H54 (cell line): ENCODE measurements at regions not wholly inside any gene's neighbourhood (a gene's known extent, or its start where the extent isn't known, plus 50 kb on each side); places are given as distances from the start of the nearest gene placed in this dataset.

Source experiments
- DNase-seq: peaks from one replicate; pipeline ENCODE4 v3.0.0; 2011; ENCODE audit warnings: low spot score, mixed read lengths; ENCODE audit not compliant: insufficient read length
- FAIRE-seq: peaks from 3 replicates; lab custom pipeline; 2011; peaks lifted over from hg19 to GRCh38; lab: Jason Lieb, UNC
- POLR2A ChIP-seq: IDR thresholded peaks from 2 replicates; pipeline ENCODE4 v1.6.1; 2011; ENCODE audit warnings: low read depth, mild to moderate bottlenecking, low read length

DNA sequence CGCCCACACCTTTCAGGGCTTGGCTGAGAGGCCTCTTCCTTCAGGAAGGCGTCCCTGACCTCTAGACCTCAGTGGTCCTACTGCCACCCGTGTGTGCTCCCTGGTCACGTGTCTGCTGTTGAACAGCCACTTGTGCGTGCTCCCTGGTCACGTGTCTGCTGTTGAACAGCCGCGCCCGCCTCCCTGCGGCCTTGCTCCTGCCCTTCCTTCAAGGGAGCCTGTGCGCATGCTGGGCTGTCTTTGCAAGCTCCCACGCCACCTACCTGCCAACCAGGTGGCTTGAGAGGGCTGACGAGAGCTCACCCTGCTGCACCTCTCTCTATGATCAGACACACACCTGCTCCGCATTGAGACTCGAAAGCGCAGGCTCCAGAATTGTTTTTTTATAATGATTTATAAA is 179.3 kb downstream of the BMP7 start:
- no peak for FAIRE-seq
- TF ChIP-seq POLR2A, result no peak
- no peak for DNase-seq

DNA sequence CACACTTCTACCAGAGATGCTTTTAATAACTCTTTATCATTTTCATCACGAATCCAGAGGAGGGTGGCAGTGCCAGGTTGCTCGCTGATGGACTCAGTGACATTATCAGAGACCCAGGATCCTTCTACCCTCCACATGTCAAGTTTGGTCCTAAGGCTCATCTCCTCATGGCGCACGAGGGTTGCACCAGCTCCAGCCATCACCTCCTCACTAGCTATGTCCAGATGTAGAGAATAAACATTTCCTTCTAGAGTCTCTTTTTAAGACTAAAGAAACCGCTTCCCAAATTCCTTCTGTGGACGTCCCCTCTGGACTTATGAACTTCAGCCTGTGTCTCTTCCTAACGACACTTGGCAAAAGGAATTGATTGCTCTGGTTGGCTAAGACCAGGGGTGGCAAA is 178.7 kb downstream of the BMP7 start:
- no peak for TF ChIP-seq POLR2A
- FAIRE-seq (no peak), DNase-seq (no peak)

DNA sequence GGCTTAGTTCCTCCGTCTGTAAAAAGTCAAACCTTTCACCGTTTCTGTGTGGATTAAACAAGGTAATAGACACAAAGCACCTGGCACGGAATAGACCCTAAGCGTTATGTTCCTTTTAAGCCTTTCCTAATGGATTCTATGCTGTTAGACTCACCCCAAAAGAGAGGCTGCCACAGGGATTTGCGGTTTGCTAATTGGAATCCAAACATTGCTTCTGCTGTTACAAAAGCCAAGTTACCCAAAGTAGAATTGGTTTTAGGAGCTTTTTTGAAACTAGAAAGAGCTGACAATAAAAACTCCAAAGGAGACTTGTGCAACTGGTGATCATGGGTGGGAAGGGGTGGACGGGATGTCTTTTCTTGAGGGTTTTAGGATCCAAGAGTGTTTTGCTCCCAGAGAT is 178.0 kb downstream of the BMP7 start:
- DNase-seq (no peak), FAIRE-seq (no peak)
- TF ChIP-seq POLR2A, result no peak

- peak; percentile 70 for DNase-seq
- no peak for FAIRE-seq
- no peak for TF ChIP-seq POLR2A
These were observed 176.7 kb downstream of the BMP7 start for GRCh38 chr20:57089699-57090144.

- DNase-seq (no peak), FAIRE-seq (no peak)
- no peak for TF ChIP-seq POLR2A
These were observed 175.6 kb downstream of the BMP7 start for GRCh38 chr20:57090590-57091560.

DNA sequence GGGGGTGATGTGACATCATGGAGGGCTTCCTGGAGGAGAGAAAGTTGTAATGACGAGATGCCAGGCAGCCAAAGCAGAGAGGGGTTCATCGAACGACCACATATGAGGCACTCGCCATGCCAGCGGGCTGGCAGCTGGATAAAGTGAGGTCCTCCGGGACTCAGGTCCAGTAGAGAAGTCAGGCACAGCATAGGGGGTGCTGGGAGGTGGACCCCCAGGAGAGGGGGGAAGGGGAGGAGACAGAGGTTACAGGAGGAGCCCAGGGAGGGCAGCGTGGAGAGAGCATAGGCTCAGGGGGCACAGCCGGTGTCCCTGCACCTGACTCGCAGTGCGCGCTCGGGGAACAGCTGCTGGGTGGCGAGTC is 174.7 kb downstream of the BMP7 start:
- no peak for TF ChIP-seq POLR2A
- DNase-seq (no peak), FAIRE-seq (no peak)

GRCh38 chr20:57092112-57092899 is 174.1 kb downstream of the BMP7 start:
- peak; percentile 62 for DNase-seq
- no peak for TF ChIP-seq POLR2A
- no peak for FAIRE-seq

- TF ChIP-seq POLR2A, result no peak
- DNase-seq, result no peak
- FAIRE-seq, result no peak
These were observed 173.4 kb downstream of the BMP7 start for GRCh38 chr20:57092900-57093530.

DNA sequence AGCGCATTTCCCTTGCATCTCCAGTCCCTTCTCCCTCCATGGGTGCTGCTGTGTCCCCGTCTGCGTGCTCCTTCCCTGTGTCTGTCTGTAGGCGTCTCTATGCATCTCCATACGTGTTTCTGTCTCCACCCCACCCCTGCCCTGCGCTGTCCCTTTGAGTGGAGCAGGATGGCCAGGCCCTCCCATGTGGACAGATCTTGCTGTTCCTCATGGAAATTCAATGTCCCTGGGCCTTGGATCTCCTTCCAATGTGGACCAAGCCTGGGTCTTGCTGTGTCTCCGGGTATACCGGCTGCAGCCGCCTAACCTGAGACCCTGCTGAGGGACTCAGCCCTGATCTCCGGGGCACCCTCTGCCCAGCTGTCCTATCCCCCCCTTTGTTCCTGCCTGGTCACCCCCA is 172.7 kb downstream of the BMP7 start:
- TF ChIP-seq POLR2A, result no peak
- no peak for DNase-seq
- FAIRE-seq, result no peak

- FAIRE-seq (no peak), DNase-seq (no peak)
- TF ChIP-seq POLR2A, result no peak
These were observed 172.1 kb downstream of the BMP7 start for GRCh38 chr20:57094252-57094891.

DNA sequence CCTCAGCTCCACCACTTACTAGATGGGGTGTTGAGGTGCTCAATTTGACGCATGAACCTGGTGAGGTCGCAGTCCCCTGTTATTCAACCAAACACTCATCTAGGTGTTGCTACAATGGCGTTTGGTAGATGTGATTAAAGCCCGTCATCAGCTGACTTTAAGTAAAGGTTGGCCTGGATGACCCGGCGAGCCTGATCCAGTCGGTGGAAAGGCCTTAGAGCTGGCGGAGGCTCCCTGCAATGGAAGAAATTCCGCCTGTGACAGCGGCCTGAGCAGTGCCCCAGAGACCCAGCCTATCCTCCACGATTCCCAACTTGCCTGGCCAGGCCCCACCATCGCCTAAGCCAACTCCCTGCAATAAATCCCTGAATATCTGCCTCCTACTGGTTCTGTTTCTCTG is 171.4 kb downstream of the BMP7 start:
- TF ChIP-seq POLR2A, result no peak
- DNase-seq (no peak), FAIRE-seq (no peak)

DNA sequence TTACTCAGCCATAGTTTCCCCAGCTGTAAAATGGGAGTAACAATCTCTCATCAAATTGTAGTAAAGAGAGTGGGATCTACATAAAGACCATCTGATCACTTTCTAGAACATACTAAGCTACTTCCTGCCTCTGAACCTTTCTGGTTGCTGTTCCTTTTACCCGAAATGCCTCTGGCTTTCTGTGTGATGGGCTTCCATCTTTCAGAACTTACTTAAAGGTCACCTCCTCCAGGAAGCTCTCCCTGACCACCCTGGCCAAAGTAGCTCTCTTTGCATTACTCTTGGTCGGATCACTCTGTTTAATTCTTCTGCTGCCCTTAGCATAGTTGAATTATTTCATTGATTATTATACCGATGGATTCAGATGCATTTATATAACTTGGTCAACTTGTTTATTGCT is 171.0 kb downstream of the BMP7 start:
- FAIRE-seq (no peak), DNase-seq (no peak)
- no peak for TF ChIP-seq POLR2A

GRCh38 chr20:57097245-57097915 is 169.1 kb downstream of the BMP7 start:
- DNase-seq, result no peak
- no peak for TF ChIP-seq POLR2A
- no peak for FAIRE-seq

- TF ChIP-seq POLR2A, result no peak
- FAIRE-seq, result no peak
These were observed 164.3 kb downstream of the BMP7 start for GRCh38 chr20:57102160-57102559.

More at GRCh38 chr20:57102160-57102559, 164.3 kb downstream of the BMP7 start:
- DNase-seq, result no peak
